ENCODE measurements at regions not wholly inside any gene's neighbourhood (a gene's known extent, or its start where the extent isn't known, plus 50 kb on each side); places are given as distances from the start of the nearest gene placed in this dataset.

- no peak for TF ChIP-seq EZH2phosphoT487 (IDR thresholded peaks at IDR 0.05; ENCODE audit: low read depth)
- TF ChIP-seq CTCF (IDR thresholded peaks at IDR 0.05; ENCODE audit: low read depth, low read length) = no peak
Observed at GRCh38 chr9:129547063-129547462, 73.8 kb downstream of the C9orf50 start.
